SK-N-SH (cell line): ENCODE measurements at regions not wholly inside any gene's neighbourhood (a gene's known extent, or its start where the extent isn't known, plus 50 kb on each side); places are given as distances from the start of the nearest gene placed in this dataset.

Experiments
- CTCF ChIA-PET: fragments of 300-600, 350-600 bp; formaldehyde crosslinking; extraction: SDS; loops from one replicate; lab custom pipeline; 2021; lab: Yijun Ruan, JAX
- POLR2A ChIA-PET: fragments of 350-600 bp; sonication (Branson Sonifier 250); formaldehyde crosslinking; extraction: SDS; loops from one replicate; lab custom pipeline; 2020; ENCODE audit warnings: antibody characterized with exemption, inconsistent platforms; lab: Yijun Ruan, JAX
- DNase-seq: peaks from one replicate; pipeline ENCODE4 v3.0.0; 2012
- H2AFZ ChIP-seq: fragments of 200-600 bp; sonication (generic); 2 replicates; pipeline ENCODE4 v1.8.1; 2016; ENCODE audit warnings: antibody characterized with exemption, mild to moderate bottlenecking, low read depth
- H3F3A ChIP-seq: fragments of 200-600 bp; sonication (generic); replicated peaks from 2 replicates; pipeline ENCODE3; 2016; ENCODE audit warnings: antibody characterized with exemption, mild to moderate bottlenecking; ENCODE audit not compliant: insufficient read depth
- H3K27ac ChIP-seq, 2 experiments: fragments of 200-500 bp in 1 of 2; fragments of 200-600 bp in 1 of 2; sonication (Bioruptor generic) in 1 of 2; sonication (generic), shearing (Covaris generic) in 1 of 2; 2 replicates each; pipeline versions ENCODE4 v1.5.1 to v1.6.1; 2014 to 2016; ENCODE audit warnings: low read depth in 2 of 2, inconsistent platforms in 1 of 2, low read length in 1 of 2, mild to moderate bottlenecking in 1 of 2, mixed read lengths in 1 of 2
- H3K27me3 ChIP-seq: fragments of 200-600 bp; sonication (generic), shearing (Covaris generic); 2 replicates; pipeline ENCODE4 v1.6.1; 2016; ENCODE audit warnings: mixed run types; ENCODE audit not compliant: insufficient read depth
- H3K36me3 ChIP-seq, 2 experiments: fragments of 200-500 bp in 1 of 2; fragments of 200-600 bp in 1 of 2; sonication (Bioruptor generic) in 1 of 2; sonication (generic) in 1 of 2; replicated peaks in 1 of 2; 2 replicates each; pipeline versions ENCODE3 to v1.5.1; 2014 to 2016; ENCODE audit warnings: low read length in 1 of 2, mild to moderate bottlenecking in 1 of 2; ENCODE audit not compliant: insufficient read depth in 2 of 2, control insufficient read depth in 1 of 2
- H3K4me1 ChIP-seq, 2 experiments: fragments of 200-500 bp in 1 of 2; fragments of 200-600 bp in 1 of 2; sonication (Bioruptor generic) in 1 of 2; sonication (generic), shearing (Covaris generic) in 1 of 2; 2 replicates each; pipeline versions ENCODE4 v1.5.1 to v1.6.1; 2014 to 2016; ENCODE audit warnings: low read depth in 1 of 2, low read length in 1 of 2, mixed run types in 1 of 2; ENCODE audit not compliant: insufficient read depth in 2 of 2, control insufficient read depth in 1 of 2
- H3K4me2 ChIP-seq: fragments of 200-600 bp; sonication (generic), shearing (Covaris generic); 2 replicates; pipeline ENCODE4 v1.6.1; 2017; ENCODE audit warnings: mixed run types
- H3K4me3 ChIP-seq, 2 experiments: fragments of 200-500 bp in 1 of 2; fragments of 200-600 bp in 1 of 2; sonication (Bioruptor generic) in 1 of 2; sonication (generic), shearing (Covaris generic) in 1 of 2; 2 replicates each; pipeline versions ENCODE4 v1.5.1 to v1.8.1; 2014 to 2016; ENCODE audit warnings: low read depth in 2 of 2, inconsistent platforms in 1 of 2, low read length in 1 of 2, mild to moderate bottlenecking in 1 of 2, mixed read lengths in 1 of 2, moderate library complexity in 1 of 2
- H3K79me2 ChIP-seq: fragments of 200-600 bp; sonication (generic); 2 replicates; pipeline ENCODE4 v1.8.1; 2017; ENCODE audit warnings: mild to moderate bottlenecking; ENCODE audit not compliant: insufficient read depth
- H3K9ac ChIP-seq: fragments of 200-600 bp; sonication (generic); 2 replicates; pipeline ENCODE4 v1.6.1; 2017; ENCODE audit warnings: mixed run types
- H3K9me2 ChIP-seq: fragments of 200-600 bp; sonication (generic); 2 replicates; pipeline ENCODE4 v1.6.1; 2017; ENCODE audit warnings: mixed run types
- H3K9me3 ChIP-seq: fragments of 200-600 bp; sonication (generic); 2 replicates; pipeline ENCODE4 v1.6.1; 2017; ENCODE audit warnings: mixed run types, mild to moderate bottlenecking, moderate library complexity
- H4K20me1 ChIP-seq: fragments of 200-600 bp; sonication (generic); 2 replicates; pipeline ENCODE4 v1.6.1; 2017; ENCODE audit warnings: mild to moderate bottlenecking, mixed run types; ENCODE audit not compliant: insufficient read depth
- ELF1 ChIP-seq: IDR thresholded peaks from 2 replicates; pipeline ENCODE4 v1.4.0; 2012
- EP300 ChIP-seq, 2 experiments: IDR thresholded peaks; 2 replicates each; pipeline versions ENCODE4 v1.4.0 to v1.6.1; 2012; ENCODE audit warnings: borderline replicate concordance in 1 of 2, low read depth in 1 of 2, low read length in 1 of 2
- EZH2phosphoT487 ChIP-seq: fragments of 200-600 bp; sonication (generic); IDR thresholded peaks from 2 replicates; pipeline ENCODE4 v1.6.1; 2017; ENCODE audit warnings: low read depth, mixed run types, mild to moderate bottlenecking, antibody characterized with exemption, moderate library complexity, borderline replicate concordance
- FOSL2 ChIP-seq: IDR thresholded peaks from 2 replicates; pipeline ENCODE4 v1.4.0; 2012; ENCODE audit warnings: low read depth, mild to moderate bottlenecking, moderate library complexity, borderline replicate concordance
- RAD21 ChIP-seq: IDR thresholded peaks from 2 replicates; pipeline ENCODE4 v1.6.1; 2012; ENCODE audit warnings: mild to moderate bottlenecking, low read length
- RCOR1 ChIP-seq: fragments of 150-350 bp; IDR thresholded peaks from 2 replicates; pipeline ENCODE4 v1.6.1; 2017; ENCODE audit warnings: antibody characterized with exemption, low read length
- RXRA ChIP-seq: IDR thresholded peaks from 2 replicates; pipeline ENCODE4 v1.4.0; 2012; ENCODE audit warnings: low read depth, mild to moderate bottlenecking, borderline replicate concordance
- SIN3A ChIP-seq: IDR thresholded peaks from 2 replicates; pipeline ENCODE4 v1.6.1; 2012; ENCODE audit warnings: low read depth, mild to moderate bottlenecking, low read length, moderate library complexity, borderline replicate concordance
- SMC3 ChIP-seq: IDR thresholded peaks from 2 replicates; pipeline ENCODE4 v1.6.1; 2012; ENCODE audit warnings: low read depth, low read length, improper control_type of control experiment
- TAF1 ChIP-seq: IDR thresholded peaks from 2 replicates; pipeline ENCODE4 v1.6.1; 2012; ENCODE audit warnings: low read depth, mild to moderate bottlenecking, low read length, moderate library complexity, borderline replicate concordance
- TCF12 ChIP-seq: IDR thresholded peaks from 2 replicates; pipeline ENCODE4 v1.4.0; 2012
- TEAD4 ChIP-seq: IDR thresholded peaks from 2 replicates; pipeline ENCODE4 v1.4.0; 2012; ENCODE audit warnings: mild to moderate bottlenecking, borderline replicate concordance; ENCODE audit not compliant: insufficient read depth
- YY1 ChIP-seq: IDR thresholded peaks from 2 replicates; pipeline ENCODE4 v1.4.0; 2012; ENCODE audit warnings: low read depth, mild to moderate bottlenecking
- whole genome bisulfite sequencing: methylation state at CpG from one replicate; pipeline ENCODE4 v1.1.6; 2017; ENCODE audit warnings: low lambda C conversion rate; 5-methylcytosine and 5-hydroxymethylcytosine counted together

GRCh38 chr10:118521415-118522117, 73.9 kb downstream of the PRLHR start:
- Histone ChIP-seq H4K20me1 (no peaks in the 10 kb centered on the region), H3K79me2 (no peaks in the 10 kb centered on the region), H3K27me3 (no peaks in the 10 kb centered on the region), H3K27ac (no peak overlapping the region), H3K36me3 (no peaks in the 10 kb centered on the region), H3K4me1 (no peaks in the 10 kb centered on the region), H3K4me2 (no peak overlapping the region), H3K9me2 (no peaks in the 10 kb centered on the region), H3F3A (no peaks in the 10 kb centered on the region), H3K9me3 (no peaks in the 10 kb centered on the region), H2AFZ (no peak overlapping the region), H3K4me3 (no peak overlapping the region), H3K9ac (no peak overlapping the region)
- CTCF ChIA-PET = interaction anchor here (1.0 kb wide), 1 partner anchor 22 kb away, joined by 4 read pairs; no protein-coding TSS in a partner anchor
- POLR2A ChIA-PET = no interaction called here
- DNase-seq = no peak
- 21% methylated on average over 5 of the region's 5 CpGs for WGBS
- no peak for TF ChIP-seq RXRA
- TF ChIP-seq YY1 = no peak
- no peak for TF ChIP-seq FOSL2
- no peak for TF ChIP-seq ELF1
- TF ChIP-seq RCOR1 = no peak
- TF ChIP-seq RAD21 = no peak
- TF ChIP-seq, all 33 proteins: peak for 0

- POLR2A ChIA-PET = no interaction called here
- CTCF ChIA-PET = interaction anchor here (1.5 kb wide), 1 partner anchor 8 kb away, joined by 4 read pairs; no protein-coding TSS in a partner anchor
- H3K27ac ChIP-seq = no peak overlapping the region
- no peaks in the 10 kb centered on the region for H3K9me3 ChIP-seq
- DNase-seq = no peak
- H3K4me1 ChIP-seq = no peaks in the 10 kb centered on the region
- H4K20me1 ChIP-seq = no peaks in the 10 kb centered on the region
- no peaks in the 10 kb centered on the region for H3K36me3 ChIP-seq
- no peak overlapping the region for H3K4me2 ChIP-seq
- no peaks in the 10 kb centered on the region for H3K9me2 ChIP-seq
- no peaks in the 10 kb centered on the region for H3F3A ChIP-seq
- H3K79me2 ChIP-seq = no peaks in the 10 kb centered on the region
- no peak for TF ChIP-seq SIN3A
- no peak for TF ChIP-seq EP300 (IDR thresholded peaks at IDR 0.05; ENCODE audit: borderline replicate concordance in 1 of 2, low read depth in 1 of 2, low read length in 1 of 2)
- TF ChIP-seq TCF12 = no peak
- no peak for TF ChIP-seq SMC3
- no peak for TF ChIP-seq TEAD4
- no peak for TF ChIP-seq TAF1
- TF ChIP-seq EZH2phosphoT487 = no peak
- TF ChIP-seq, all 33 proteins: peak for 0
- Histone ChIP-seq H2AFZ (no peak overlapping the region), H3K4me3 (no peak overlapping the region), H3K27me3 (no peaks in the 10 kb centered on the region), H3K9ac (no peak overlapping the region)
- 48% methylated on average over 6 of the region's 6 CpGs for WGBS
Observed at GRCh38 chr10:118520116-118520742, 75.2 kb downstream of the PRLHR start.

GRCh38 chr10:118518095-118518494, 77.4 kb downstream of the PRLHR start:
- POLR2A ChIA-PET = no interaction called here
- no peak overlapping the region for H2AFZ ChIP-seq
- no peak for TF ChIP-seq ELF1
- no peaks in the 10 kb centered on the region for H3F3A ChIP-seq
- CTCF ChIA-PET = no interaction called here
- no peak overlapping the region for H3K4me2 ChIP-seq
- H3K4me1 ChIP-seq = no peaks in the 10 kb centered on the region
- no peaks in the 10 kb centered on the region for H3K9me2 ChIP-seq
- no peaks in the 10 kb centered on the region for H3K79me2 ChIP-seq
- H3K27ac ChIP-seq = no peak overlapping the region
- no peaks in the 10 kb centered on the region for H3K27me3 ChIP-seq
- H3K4me3 ChIP-seq = no peak overlapping the region
- H3K9ac ChIP-seq = no peak overlapping the region
- H3K36me3 ChIP-seq = peaks cover 0 to 2% of the 10 kb centered on the region in 2 experiments
- H4K20me1 ChIP-seq = no peaks in the 10 kb centered on the region
- no peaks in the 10 kb centered on the region for H3K9me3 ChIP-seq
- DNase-seq = no peak
